ENCODE measurements at regions not wholly inside any gene's neighbourhood (a gene's known extent, or its start where the extent isn't known, plus 50 kb on each side); places are given as distances from the start of the nearest gene placed in this dataset.

DNA sequence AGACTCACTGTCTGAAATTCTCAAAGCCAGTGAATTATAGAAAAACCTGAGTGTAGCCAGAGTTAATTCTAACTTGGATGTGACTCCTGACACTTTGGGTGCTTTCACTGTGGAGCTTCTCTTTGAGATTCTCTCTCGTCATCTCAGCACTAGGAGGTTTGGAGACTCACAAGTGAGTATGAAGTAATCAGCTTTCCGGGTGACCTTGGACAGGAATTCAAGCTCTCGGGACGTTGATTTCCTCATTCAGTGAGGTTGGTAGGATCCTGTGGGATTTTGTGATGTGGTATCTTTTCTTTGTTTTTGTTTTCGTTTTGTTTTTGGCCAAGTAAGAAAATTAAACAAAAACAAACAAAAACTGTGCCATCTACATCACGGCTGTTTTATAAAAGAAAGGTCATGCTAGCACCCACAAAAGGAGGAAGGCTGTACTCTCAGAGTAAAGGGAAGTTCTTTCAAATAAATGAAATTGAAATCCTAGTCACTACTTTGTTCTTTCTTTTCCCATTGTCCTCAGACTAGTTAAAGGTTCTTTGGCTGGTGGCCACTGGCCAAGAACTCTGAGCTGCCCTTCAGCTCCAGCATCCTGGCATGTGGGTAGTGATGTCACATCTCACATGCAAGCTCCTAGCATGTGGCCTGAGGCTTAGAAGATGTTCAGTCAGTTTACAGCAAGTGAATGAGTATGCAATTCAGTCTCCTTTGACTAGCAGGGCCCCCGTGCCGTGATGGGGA is 263.3 kb upstream of the TPM1 start:
- POLR2A ChIA-PET = no interaction called here
- Mint-ChIP-seq H3K4me3 (no peak overlapping the region), H3K27me3 (peaks cover 2% of the 10 kb centered on the region)

DNA sequence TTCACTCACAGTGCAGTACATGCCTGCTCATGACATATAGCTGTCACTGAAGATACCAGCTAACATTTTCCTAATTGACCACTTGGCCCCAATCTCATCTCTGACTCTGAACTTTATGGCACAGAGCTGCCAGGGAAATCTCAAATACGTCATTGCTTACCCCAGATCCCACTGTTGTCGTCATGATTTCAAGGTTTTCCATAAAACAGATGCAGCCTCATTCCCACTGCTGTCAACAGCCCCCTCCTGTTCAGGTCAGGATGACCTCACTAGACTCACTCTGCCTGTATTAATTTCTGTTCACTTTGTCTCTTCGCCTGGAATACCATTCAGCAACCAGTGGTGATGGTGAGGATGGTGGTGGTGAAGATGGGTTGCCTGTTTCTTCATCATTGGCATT is 262.6 kb upstream of the TPM1 start:
- H3K27ac Mint-ChIP-seq = no peak overlapping the region
- peaks cover 4% of the 10 kb centered on the region for H3K27me3 Mint-ChIP-seq
- H3K4me3 Mint-ChIP-seq = no peak overlapping the region
- ATAC-seq (ENCODE audit: low read depth) (no peak), DNase-seq (no peak)
- no peaks in the 10 kb centered on the region for H3K4me1 Mint-ChIP-seq
- POLR2A ChIA-PET = no interaction called here
- no peaks in the 10 kb centered on the region for H3K36me3 Mint-ChIP-seq
- H3K9me3 Mint-ChIP-seq = no peaks in the 10 kb centered on the region

More for the DNA sequence above, 263.3 kb upstream of the TPM1 start:
- H3K27ac Mint-ChIP-seq = no peak overlapping the region
- no peak for ATAC-seq (ENCODE audit: low read depth)
- H3K4me1 Mint-ChIP-seq = no peaks in the 10 kb centered on the region
- H3K9me3 Mint-ChIP-seq = no peaks in the 10 kb centered on the region
- H3K36me3 Mint-ChIP-seq = no peaks in the 10 kb centered on the region
- no peak for DNase-seq

DNA sequence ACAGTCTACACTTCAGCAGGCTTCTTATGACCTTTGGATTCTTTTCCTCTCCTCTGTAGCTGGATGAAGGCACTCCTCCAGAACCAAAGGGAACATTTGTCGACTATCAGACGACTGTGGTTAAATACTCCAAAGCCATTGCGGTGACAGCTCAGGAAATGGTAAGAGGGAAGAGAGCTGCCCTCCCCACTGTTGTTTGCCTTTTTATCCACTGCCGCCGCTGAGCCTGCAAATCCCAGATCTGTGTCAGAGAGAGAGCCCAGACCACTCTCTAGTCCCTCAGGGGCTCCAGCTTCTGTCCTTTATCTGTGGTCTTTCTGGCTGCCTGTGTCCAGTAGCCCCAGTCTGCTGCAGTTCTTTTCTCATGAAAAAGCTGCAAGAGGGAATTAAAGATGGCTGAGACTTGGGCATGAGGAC is 261.5 kb upstream of the TPM1 start:
- POLR2A ChIA-PET = no interaction called here
- no peaks in the 10 kb centered on the region for H3K4me1 Mint-ChIP-seq
- no peak overlapping the region for H3K4me3 Mint-ChIP-seq
- ATAC-seq (ENCODE audit: low read depth) = no peak
- H3K27ac Mint-ChIP-seq = no peak overlapping the region
- peaks cover 4% of the 10 kb centered on the region for H3K27me3 Mint-ChIP-seq
- H3K9me3 Mint-ChIP-seq = no peaks in the 10 kb centered on the region
- no peak for DNase-seq
- H3K36me3 Mint-ChIP-seq = no peaks in the 10 kb centered on the region

DNA sequence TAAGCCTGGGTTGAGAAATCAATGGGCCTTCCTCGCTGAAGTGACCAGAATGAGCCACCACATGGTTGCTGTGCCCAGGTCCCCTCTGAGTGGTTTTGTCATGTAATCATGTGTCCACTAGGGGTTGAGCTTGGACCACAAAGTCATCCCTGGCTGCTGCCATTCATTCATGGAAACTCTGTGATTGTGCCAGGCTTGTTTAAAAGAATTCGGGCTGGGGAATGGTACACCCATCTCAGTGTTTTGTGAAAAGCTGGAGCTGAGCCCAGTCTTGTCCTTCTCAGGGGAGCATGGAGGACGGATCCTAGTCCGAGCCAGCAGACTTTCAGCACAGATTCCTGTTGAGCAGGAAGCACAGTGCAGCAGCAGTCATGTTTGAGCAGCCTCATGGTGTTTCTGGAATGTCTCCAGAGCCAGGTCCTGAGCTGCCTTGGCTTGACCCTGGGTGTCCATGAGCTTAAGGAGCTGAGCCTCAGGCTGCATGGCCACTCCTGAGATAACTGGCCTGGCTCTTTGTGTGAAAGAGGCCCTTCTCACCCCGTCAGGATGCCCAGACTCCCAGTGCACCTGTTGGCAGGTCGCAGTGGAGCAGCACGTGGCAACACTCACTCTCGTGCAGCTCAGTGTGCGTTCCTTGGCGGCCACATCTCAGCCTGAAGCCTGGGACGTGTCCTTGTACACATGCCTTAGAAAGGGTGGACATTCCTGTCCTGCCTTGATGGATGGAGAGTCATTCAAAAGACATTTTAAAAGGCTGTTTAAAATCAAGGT is 260.3 kb upstream of the TPM1 start:
- POLR2A ChIA-PET = no interaction called here
- Mint-ChIP-seq H3K4me3 (no peak overlapping the region), H3K36me3 (no peaks in the 10 kb centered on the region), H3K9me3 (no peaks in the 10 kb centered on the region), H3K4me1 (no peaks in the 10 kb centered on the region), H3K27me3 (peaks cover 4% of the 10 kb centered on the region), H3K27ac (no peak overlapping the region)
- DNase-seq (no peak), ATAC-seq (ENCODE audit: low read depth) (no peak)

DNA sequence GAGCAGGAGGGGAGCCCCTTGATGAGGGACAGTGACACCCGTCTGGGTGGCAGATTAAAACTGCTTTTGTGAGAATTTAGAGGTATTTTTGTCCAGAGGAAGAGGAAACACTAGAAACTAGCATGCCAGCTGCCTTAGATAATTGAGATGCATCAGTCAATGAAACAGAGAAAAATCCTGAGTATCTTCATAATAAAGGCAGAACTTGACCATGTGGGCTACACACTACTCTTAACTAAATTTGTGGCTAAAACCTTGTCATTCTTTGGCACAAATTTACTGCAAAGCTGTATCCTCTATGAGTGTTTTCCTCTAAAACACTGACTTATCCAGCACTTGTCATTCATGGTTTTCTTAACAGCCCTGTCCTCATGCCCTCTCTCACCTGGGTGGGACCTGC is 259.7 kb upstream of the TPM1 start:
- Mint-ChIP-seq H3K9me3 (no peaks in the 10 kb centered on the region), H3K27me3 (peaks cover 4% of the 10 kb centered on the region), H3K36me3 (no peaks in the 10 kb centered on the region), H3K4me3 (no peak overlapping the region), H3K27ac (no peak overlapping the region), H3K4me1 (no peaks in the 10 kb centered on the region)
- no peak for ATAC-seq (ENCODE audit: low read depth)
- DNase-seq = no peak
- POLR2A ChIA-PET = no interaction called here

DNA sequence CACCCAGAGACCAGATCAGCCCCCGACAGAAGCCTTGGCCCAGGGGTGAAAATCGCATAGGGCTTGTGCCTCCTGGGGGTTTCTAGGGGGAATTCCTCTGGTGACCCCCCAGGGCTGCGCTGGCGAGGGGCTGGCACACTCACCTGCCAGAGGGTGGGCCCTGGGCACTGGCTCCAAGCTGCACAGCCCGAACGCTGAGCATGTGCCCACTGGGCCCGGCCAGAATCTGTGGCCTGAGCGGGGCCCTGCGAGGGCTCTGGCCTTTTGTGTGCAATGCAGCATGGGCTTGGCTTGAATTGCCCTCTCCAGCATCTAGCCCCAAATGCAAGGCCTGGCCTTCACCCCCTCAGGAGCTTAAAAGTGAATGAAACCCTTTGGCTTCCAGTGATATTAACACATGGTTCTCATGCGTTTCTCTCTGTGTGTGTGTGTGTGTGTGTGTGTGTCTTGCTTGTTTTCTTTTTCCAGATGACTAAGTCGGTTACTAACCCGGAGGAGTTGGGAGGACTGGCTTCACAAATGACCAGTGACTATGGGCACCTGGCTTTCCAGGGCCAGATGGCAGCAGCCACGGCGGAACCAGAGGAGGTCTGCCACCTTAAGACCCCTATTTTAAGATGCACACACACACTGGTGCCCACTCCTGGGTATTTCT is 259.1 kb upstream of the TPM1 start:
- DNase-seq = no peak
- Mint-ChIP-seq H3K36me3 (no peaks in the 10 kb centered on the region), H3K4me3 (no peak overlapping the region)

GRCh38 chr15:62785881-62786828 is 256.4 kb upstream of the TPM1 start:
- H3K36me3 Mint-ChIP-seq = no peaks in the 10 kb centered on the region
- ATAC-seq (ENCODE audit: low read depth) (no peak), DNase-seq (no peak)
- H3K4me3 Mint-ChIP-seq = no peak overlapping the region
- no peaks in the 10 kb centered on the region for H3K4me1 Mint-ChIP-seq
- POLR2A ChIA-PET = no interaction called here
- no peaks in the 10 kb centered on the region for H3K9me3 Mint-ChIP-seq
- H3K27me3 Mint-ChIP-seq = peaks cover 4% of the 10 kb centered on the region
- no peak overlapping the region for H3K27ac Mint-ChIP-seq

More for the DNA sequence above, 259.1 kb upstream of the TPM1 start:
- H3K4me1 Mint-ChIP-seq = no peaks in the 10 kb centered on the region
- peaks cover 4% of the 10 kb centered on the region for H3K27me3 Mint-ChIP-seq
- no peak for ATAC-seq (ENCODE audit: low read depth)
- H3K27ac Mint-ChIP-seq = no peak overlapping the region
- H3K9me3 Mint-ChIP-seq = no peaks in the 10 kb centered on the region
- POLR2A ChIA-PET = no interaction called here

- H3K4me1 Mint-ChIP-seq = no peaks in the 10 kb centered on the region
- H3K9me3 Mint-ChIP-seq = no peaks in the 10 kb centered on the region
- H3K27me3 Mint-ChIP-seq = peaks cover 4% of the 10 kb centered on the region
Measured at GRCh38 chr15:62787401-62787800, 255.1 kb upstream of the TPM1 start.

GRCh38 chr15:62788224-62788623 is 254.3 kb upstream of the TPM1 start:
- no peaks in the 10 kb centered on the region for H3K4me1 Mint-ChIP-seq
- ATAC-seq (ENCODE audit: low read depth) (no peak), DNase-seq (no peak)
- no peaks in the 10 kb centered on the region for H3K36me3 Mint-ChIP-seq
- POLR2A ChIA-PET = no interaction called here
- H3K27ac Mint-ChIP-seq = no peak overlapping the region
- H3K9me3 Mint-ChIP-seq = no peaks in the 10 kb centered on the region
- no peak overlapping the region for H3K4me3 Mint-ChIP-seq
- peaks cover 4% of the 10 kb centered on the region for H3K27me3 Mint-ChIP-seq

More at GRCh38 chr15:62787401-62787800, 255.1 kb upstream of the TPM1 start:
- no peak for DNase-seq
- POLR2A ChIA-PET = interaction anchor here (0.7 kb wide), 1 partner anchor 299 kb away, joined by 5 read pairs; no protein-coding TSS in a partner anchor
- H3K4me3 Mint-ChIP-seq = no peak overlapping the region
- H3K27ac Mint-ChIP-seq = no peak overlapping the region
- no peaks in the 10 kb centered on the region for H3K36me3 Mint-ChIP-seq
- no peak for ATAC-seq (ENCODE audit: low read depth)

DNA sequence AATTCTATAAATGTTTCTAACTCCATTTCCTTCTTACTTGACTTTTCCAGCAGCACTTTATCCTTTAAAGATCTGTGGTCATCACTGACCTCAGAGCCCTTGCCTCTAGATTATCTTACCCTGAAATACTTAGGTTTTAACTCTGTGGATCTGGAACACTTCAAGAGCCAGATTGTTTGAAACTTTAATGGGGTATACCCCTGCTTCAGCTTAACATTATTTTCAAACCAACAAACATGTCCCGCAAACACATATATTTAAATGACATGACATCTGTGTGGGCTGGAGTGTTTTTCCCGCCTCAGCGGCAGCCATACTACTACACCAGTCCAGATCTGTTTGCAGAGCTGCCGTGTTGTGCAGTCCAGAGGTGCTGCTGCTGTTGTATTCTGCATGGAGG is 252.0 kb upstream of the TPM1 start:
- H3K4me3 Mint-ChIP-seq = no peak overlapping the region
- H3K4me1 Mint-ChIP-seq = no peaks in the 10 kb centered on the region
- POLR2A ChIA-PET = no interaction called here
- H3K9me3 Mint-ChIP-seq = no peaks in the 10 kb centered on the region
- no peak overlapping the region for H3K27ac Mint-ChIP-seq
- ATAC-seq (ENCODE audit: low read depth) = no peak
- no peak for DNase-seq
- H3K27me3 Mint-ChIP-seq = no peaks in the 10 kb centered on the region
- H3K36me3 Mint-ChIP-seq = no peaks in the 10 kb centered on the region

- H3K36me3 Mint-ChIP-seq = no peaks in the 10 kb centered on the region
- no peak for ATAC-seq (ENCODE audit: low read depth)
- no peaks in the 10 kb centered on the region for H3K4me1 Mint-ChIP-seq
- DNase-seq = no peak
- POLR2A ChIA-PET = no interaction called here
- no peak overlapping the region for H3K27ac Mint-ChIP-seq
- no peaks in the 10 kb centered on the region for H3K27me3 Mint-ChIP-seq
- H3K4me3 Mint-ChIP-seq = no peak overlapping the region
- no peaks in the 10 kb centered on the region for H3K9me3 Mint-ChIP-seq
Measured at GRCh38 chr15:62791694-62792093, 250.9 kb upstream of the TPM1 start.

DNA sequence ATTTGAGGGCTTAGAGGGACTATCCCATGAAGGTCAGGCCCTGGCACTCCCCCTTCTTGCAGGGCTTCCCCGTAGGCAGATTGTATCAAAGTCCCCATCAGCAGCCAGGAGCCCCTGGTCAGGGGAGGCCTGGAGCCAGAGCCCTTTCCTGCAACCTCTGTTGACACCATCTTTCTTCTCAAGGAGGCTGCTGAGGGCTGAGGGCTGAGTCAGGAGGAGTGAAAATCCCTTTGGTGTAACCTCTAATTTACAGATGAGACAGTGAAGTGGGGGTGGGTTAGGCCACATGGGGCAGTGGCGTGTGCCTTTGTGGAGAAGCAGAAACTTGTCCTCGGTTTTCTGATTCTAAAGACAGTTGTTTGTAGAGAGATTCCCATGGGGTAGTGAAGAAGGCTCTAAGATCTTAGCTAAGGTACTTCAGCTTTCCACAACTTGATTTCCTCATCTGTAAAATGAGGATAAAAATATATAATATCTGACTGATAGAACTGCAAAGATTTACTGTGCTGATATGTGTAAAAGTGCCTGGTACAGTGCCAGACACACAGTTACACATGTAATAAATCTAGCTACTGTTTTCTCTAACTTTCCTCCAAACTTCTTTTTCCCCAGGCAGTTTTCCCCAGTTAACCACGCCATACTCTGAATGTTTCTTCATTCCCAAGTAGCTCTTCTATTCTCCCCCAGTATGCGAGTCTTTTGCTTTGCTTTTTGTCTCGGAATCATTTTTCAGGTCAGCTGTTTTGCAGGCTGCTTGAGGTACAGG is 249.4 kb upstream of the TPM1 start:
- Mint-ChIP-seq H3K27me3 (no peaks in the 10 kb centered on the region), H3K4me1 (no peaks in the 10 kb centered on the region), H3K4me3 (no peak overlapping the region), H3K27ac (no peak overlapping the region), H3K9me3 (no peaks in the 10 kb centered on the region), H3K36me3 (no peaks in the 10 kb centered on the region)
- ATAC-seq (ENCODE audit: low read depth) = no peak
- no peak for DNase-seq
- POLR2A ChIA-PET = no interaction called here
